ENCODE measurements at regions not wholly inside any gene's neighbourhood (a gene's known extent, or its start where the extent isn't known, plus 50 kb on each side); places are given as distances from the start of the nearest gene placed in this dataset.

- DNase-seq: no peak
These were observed 75.9 kb upstream of the AVPR1A start for GRCh38 chr12:63226792-63227463.

GRCh38 chr12:63224396-63224795 is 73.4 kb upstream of the AVPR1A start:
- no peak for DNase-seq

GRCh38 chr12:63223128-63223527 is 72.1 kb upstream of the AVPR1A start:
- DNase-seq: no peak

GRCh38 chr12:63222582-63222981 is 71.6 kb upstream of the AVPR1A start:
- DNase-seq: no peak

- DNase-seq: no peak
These were observed 69.9 kb upstream of the AVPR1A start for GRCh38 chr12:63220921-63221320.

GRCh38 chr12:63212316-63212715 is 61.3 kb upstream of the AVPR1A start:
- no peak for DNase-seq

GRCh38 chr12:63208956-63209355 is 58.0 kb upstream of the AVPR1A start:
- DNase-seq: no peak

- DNase-seq: no peak
These were observed 55.9 kb upstream of the AVPR1A start for GRCh38 chr12:63206909-63207308.

- DNase-seq: no peak
These were observed 55.5 kb upstream of the AVPR1A start for GRCh38 chr12:63206494-63206893.
